Suprapubic skin (tissue), 3 donors: ENCODE measurements at regions not wholly inside any gene's neighbourhood (a gene's known extent, or its start where the extent isn't known, plus 50 kb on each side); places are given as distances from the start of the nearest gene placed in this dataset.

Experiments used
- POLR2AphosphoS5 ChIP-seq, 3 donors: sonication (generic); formaldehyde crosslinking; IDR thresholded peaks; one replicate each; pipeline ENCODE4 v1.6.1; 2017; ENCODE audit warnings: antibody characterized with exemption in 3 of 3
- TF ChIP-seq, protein P1 (sequence below), 2 donors: fragments of 200-600 bp in 1 of 2; fragments of 450-650 bp in 1 of 2; sonication (generic) in 1 of 2; IDR thresholded peaks; one replicate each; pipeline ENCODE4 v1.5.1; 2016 to 2019; ENCODE audit warnings: antibody characterized with exemption in 2 of 2, mild to moderate bottlenecking in 1 of 2, moderate library complexity in 1 of 2

DNA sequence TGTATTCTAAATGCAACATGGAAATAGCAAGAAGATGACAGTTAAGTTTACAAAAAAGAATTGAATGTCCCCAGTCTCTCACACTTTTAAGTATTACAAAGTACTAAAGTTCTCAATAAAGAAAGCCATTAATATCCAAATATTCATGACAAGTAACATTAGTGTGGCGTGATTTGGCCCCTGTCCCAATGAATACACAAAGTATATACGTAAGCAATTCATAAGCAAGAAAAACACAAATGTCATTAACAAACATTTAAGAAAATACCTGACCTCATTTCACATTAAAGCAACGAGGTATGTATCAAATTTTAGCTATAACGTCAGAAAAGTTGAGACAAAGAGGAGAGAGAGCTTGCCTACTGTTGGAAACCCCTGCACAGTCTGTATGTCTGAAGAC, 241.9 kb upstream of the IRS2 start:
- TF ChIP-seq, protein P1, sequence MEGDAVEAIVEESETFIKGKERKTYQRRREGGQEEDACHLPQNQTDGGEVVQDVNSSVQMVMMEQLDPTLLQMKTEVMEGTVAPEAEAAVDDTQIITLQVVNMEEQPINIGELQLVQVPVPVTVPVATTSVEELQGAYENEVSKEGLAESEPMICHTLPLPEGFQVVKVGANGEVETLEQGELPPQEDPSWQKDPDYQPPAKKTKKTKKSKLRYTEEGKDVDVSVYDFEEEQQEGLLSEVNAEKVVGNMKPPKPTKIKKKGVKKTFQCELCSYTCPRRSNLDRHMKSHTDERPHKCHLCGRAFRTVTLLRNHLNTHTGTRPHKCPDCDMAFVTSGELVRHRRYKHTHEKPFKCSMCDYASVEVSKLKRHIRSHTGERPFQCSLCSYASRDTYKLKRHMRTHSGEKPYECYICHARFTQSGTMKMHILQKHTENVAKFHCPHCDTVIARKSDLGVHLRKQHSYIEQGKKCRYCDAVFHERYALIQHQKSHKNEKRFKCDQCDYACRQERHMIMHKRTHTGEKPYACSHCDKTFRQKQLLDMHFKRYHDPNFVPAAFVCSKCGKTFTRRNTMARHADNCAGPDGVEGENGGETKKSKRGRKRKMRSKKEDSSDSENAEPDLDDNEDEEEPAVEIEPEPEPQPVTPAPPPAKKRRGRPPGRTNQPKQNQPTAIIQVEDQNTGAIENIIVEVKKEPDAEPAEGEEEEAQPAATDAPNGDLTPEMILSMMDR (IDR thresholded peaks at IDR 0.05), result no peak
- no peak for TF ChIP-seq POLR2AphosphoS5 (IDR thresholded peaks at IDR 0.05)
